ENCODE measurements at regions not wholly inside any gene's neighbourhood (a gene's known extent, or its start where the extent isn't known, plus 50 kb on each side); places are given as distances from the start of the nearest gene placed in this dataset.

GRCh38 chr7:41313171-41313570 is 389.7 kb downstream of the INHBA start:
- TF ChIP-seq RAD21 (IDR thresholded peaks at IDR 0.05; ENCODE audit: low read depth) (no peak), FOXM1 (IDR thresholded peaks at IDR 0.05; ENCODE audit: borderline replicate concordance, low read depth) (no peak), REST (IDR thresholded peaks at IDR 0.05; ENCODE audit: low read depth) (no peak), EGR1 (IDR thresholded peaks at IDR 0.05) (no peak), CEBPB (IDR thresholded peaks at IDR 0.05) (no peak), TEAD4 (IDR thresholded peaks at IDR 0.05) (no peak), CREB1 (IDR thresholded peaks at IDR 0.05; ENCODE audit: low read depth) (no peak), TAF1 (IDR thresholded peaks at IDR 0.05; ENCODE audit: low read depth) (no peak), NFIC (IDR thresholded peaks at IDR 0.05) (no peak), MAX (IDR thresholded peaks at IDR 0.05) (no peak), ZBTB7A (IDR thresholded peaks at IDR 0.05; ENCODE audit: low read depth) (no peak), TCF12 (IDR thresholded peaks at IDR 0.05; ENCODE audit: low read depth) (no peak)
- TF ChIP-seq, protein P1, sequence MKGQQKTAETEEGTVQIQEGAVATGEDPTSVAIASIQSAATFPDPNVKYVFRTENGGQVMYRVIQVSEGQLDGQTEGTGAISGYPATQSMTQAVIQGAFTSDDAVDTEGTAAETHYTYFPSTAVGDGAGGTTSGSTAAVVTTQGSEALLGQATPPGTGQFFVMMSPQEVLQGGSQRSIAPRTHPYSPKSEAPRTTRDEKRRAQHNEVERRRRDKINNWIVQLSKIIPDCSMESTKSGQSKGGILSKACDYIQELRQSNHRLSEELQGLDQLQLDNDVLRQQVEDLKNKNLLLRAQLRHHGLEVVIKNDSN (IDR thresholded peaks at IDR 0.05), result no peak

DNA sequence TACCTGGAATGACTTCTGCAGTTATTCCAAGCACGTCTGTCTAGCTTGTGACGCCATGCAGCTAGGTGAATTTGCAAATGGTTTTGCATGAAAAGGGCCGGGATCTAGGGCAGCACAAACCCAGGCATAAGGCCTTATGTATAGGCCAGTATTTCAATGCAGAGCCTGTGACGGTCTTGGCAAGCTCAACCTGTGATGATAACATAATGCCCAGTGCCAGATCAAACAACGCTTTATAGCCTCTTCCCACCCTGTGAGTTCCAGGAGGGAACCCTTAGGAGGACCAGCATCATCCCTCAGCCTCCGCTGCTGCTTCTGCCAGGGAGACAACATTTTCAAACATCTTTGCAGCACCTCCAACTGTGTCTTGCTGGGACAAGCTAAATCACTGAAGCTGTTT is 390.7 kb downstream of the INHBA start:
- TF ChIP-seq YY1 (IDR thresholded peaks at IDR 0.05; ENCODE audit: low read depth), result no peak
- no peak for TF ChIP-seq FOXM1 (IDR thresholded peaks at IDR 0.05; ENCODE audit: borderline replicate concordance, low read depth)
- no peak for TF ChIP-seq NFIC (IDR thresholded peaks at IDR 0.05)
- no peak for TF ChIP-seq RAD21 (IDR thresholded peaks at IDR 0.05; ENCODE audit: low read depth)
- TF ChIP-seq TEAD4 (IDR thresholded peaks at IDR 0.05), result no peak

GRCh38 chr7:41311301-41311700 is 391.6 kb downstream of the INHBA start:
- TF ChIP-seq EGR1 (IDR thresholded peaks at IDR 0.05) (no peak), REST (IDR thresholded peaks at IDR 0.05; ENCODE audit: low read depth) (no peak), TEAD4 (IDR thresholded peaks at IDR 0.05) (no peak), TAF1 (IDR thresholded peaks at IDR 0.05; ENCODE audit: low read depth) (no peak), CEBPB (IDR thresholded peaks at IDR 0.05) (no peak), TCF12 (IDR thresholded peaks at IDR 0.05; ENCODE audit: low read depth) (no peak), NFIC (IDR thresholded peaks at IDR 0.05) (no peak)
- TF ChIP-seq, protein P1 (IDR thresholded peaks at IDR 0.05), result no peak

GRCh38 chr7:41306486-41306885 is 396.4 kb downstream of the INHBA start:
- no peak for TF ChIP-seq MAX (IDR thresholded peaks at IDR 0.05)
- TF ChIP-seq FOXM1 (IDR thresholded peaks at IDR 0.05; ENCODE audit: borderline replicate concordance, low read depth), result no peak
- TF ChIP-seq ZBTB7A (IDR thresholded peaks at IDR 0.05; ENCODE audit: low read depth), result no peak
- TF ChIP-seq EGR1 (IDR thresholded peaks at IDR 0.05), result no peak
- TF ChIP-seq YY1 (IDR thresholded peaks at IDR 0.05; ENCODE audit: low read depth), result no peak
- TF ChIP-seq RAD21 (IDR thresholded peaks at IDR 0.05; ENCODE audit: low read depth), result no peak

- TF ChIP-seq EGR1 (IDR thresholded peaks at IDR 0.05), result no peak
- TF ChIP-seq EP300 (IDR thresholded peaks at IDR 0.05; ENCODE audit: borderline replicate concordance), result no peak
Measured at GRCh38 chr7:41305001-41305400, 397.9 kb downstream of the INHBA start.

DNA sequence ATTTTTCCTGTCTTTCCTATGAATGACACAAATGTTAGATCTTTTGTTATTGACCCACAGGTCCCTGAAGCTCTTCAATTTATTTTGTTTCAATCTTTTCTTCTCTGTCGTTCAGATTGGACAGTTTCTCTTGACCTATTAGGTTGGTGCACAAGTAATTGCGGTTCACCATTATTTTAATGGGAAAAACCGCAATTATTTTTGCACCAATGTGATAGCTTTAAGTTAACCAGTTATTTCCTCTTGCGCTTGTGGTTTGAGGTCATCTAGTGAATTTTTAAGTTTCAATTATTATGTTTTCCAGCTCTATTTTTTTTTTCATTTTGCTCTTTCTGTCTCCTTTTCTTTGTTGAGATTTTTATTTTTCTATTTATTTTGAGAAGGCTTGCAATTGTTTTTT is 399.2 kb downstream of the INHBA start:
- TF ChIP-seq EGR1 (IDR thresholded peaks at IDR 0.05) (no peak), EP300 (IDR thresholded peaks at IDR 0.05; ENCODE audit: borderline replicate concordance) (no peak), CREB1 (IDR thresholded peaks at IDR 0.05; ENCODE audit: low read depth) (no peak), ZBTB7A (IDR thresholded peaks at IDR 0.05; ENCODE audit: low read depth) (no peak), TAF1 (IDR thresholded peaks at IDR 0.05; ENCODE audit: low read depth) (no peak)

- TF ChIP-seq, protein P1 (IDR thresholded peaks at IDR 0.05), result no peak
- TF ChIP-seq TAF1 (IDR thresholded peaks at IDR 0.05; ENCODE audit: low read depth), result no peak
- TF ChIP-seq CEBPB (IDR thresholded peaks at IDR 0.05), result no peak
- no peak for TF ChIP-seq TEAD4 (IDR thresholded peaks at IDR 0.05)
- no peak for TF ChIP-seq ZBTB7A (IDR thresholded peaks at IDR 0.05; ENCODE audit: low read depth)
- TF ChIP-seq MAX (IDR thresholded peaks at IDR 0.05), result no peak
- TF ChIP-seq TCF12 (IDR thresholded peaks at IDR 0.05; ENCODE audit: low read depth), result no peak
- no peak for TF ChIP-seq REST (IDR thresholded peaks at IDR 0.05; ENCODE audit: low read depth)
- TF ChIP-seq YY1 (IDR thresholded peaks at IDR 0.05; ENCODE audit: low read depth), result no peak
- TF ChIP-seq EGR1 (IDR thresholded peaks at IDR 0.05), result no peak
- no peak for TF ChIP-seq FOXM1 (IDR thresholded peaks at IDR 0.05; ENCODE audit: borderline replicate concordance, low read depth)
Measured at GRCh38 chr7:41298409-41298808, 404.5 kb downstream of the INHBA start.

Measured in Ishikawa (cell line).